ENCODE measurements at regions not wholly inside any gene's neighbourhood (a gene's known extent, or its start where the extent isn't known, plus 50 kb on each side); places are given as distances from the start of the nearest gene placed in this dataset.

- H2AK9ac ChIP-seq (replicated peaks; ENCODE audit: low read depth, low read length, poor library complexity) = no peak overlapping the region
- no peak overlapping the region for H2BK15ac ChIP-seq (ENCODE audit: low read depth, low read length)
- ATAC-seq (ENCODE audit: low read depth) = no peak
- 0 out of 2 replicates have a peak, but pooled peaks cover 2% of the 10 kb centered on the region for H3K9me3 ChIP-seq (ENCODE audit: control insufficient read depth, insufficient read depth, low read length)
- in situ Hi-C loops (cut with MboI; ENCODE audit: low sequenced_read_pairs) (no loop called here), intact Hi-C loops (cut with micrococcal nuclease) (no loop called here), dilution Hi-C loops (cut with HindIII; ENCODE audit: low sequenced_read_pairs, unreplicated experiment) (no loop called here)
- WGBS, 2 experiments (ENCODE audit: extremely low coverage in 2 of 2, insufficient read length in 1 of 2) = no CpG with 5 or more reads among the region's 3 CpGs
- H2AK5ac ChIP-seq (ENCODE audit: low read depth, low read length) = no peak overlapping the region
- H3K18ac ChIP-seq (ENCODE audit: low read depth, low read length) = no peak overlapping the region
- BruUV-seq (replicated peaks) = no TSS peak
- no peak overlapping the region for H3K56ac ChIP-seq (ENCODE audit: extremely low read depth, insufficient read depth, low read length)
- H2BK5ac ChIP-seq (ENCODE audit: low read depth, low read length, poor library complexity, severe bottlenecking) = no peak overlapping the region
- no peak overlapping the region for H2BK120ac ChIP-seq (ENCODE audit: low read depth, low read length)
- CTCF ChIA-PET = no interaction called here
- no peaks in the 10 kb centered on the region for H3K4me1 ChIP-seq (ENCODE audit: control insufficient read depth, insufficient read depth, low read length)
- H4K20me1 ChIP-seq (ENCODE audit: insufficient read depth, low read length) = no peaks in the 10 kb centered on the region
- no peak overlapping the region for H4K5ac ChIP-seq (ENCODE audit: low read depth, low read length)
- no peak for DNase-seq
- no peak overlapping the region for H4K91ac ChIP-seq (ENCODE audit: insufficient read depth, low read depth, low read length)
- H3K27me3 ChIP-seq (ENCODE audit: control insufficient read depth, insufficient read depth, low read length) = no peaks in the 10 kb centered on the region
- TF ChIP-seq RAD21 (IDR thresholded peaks at IDR 0.05; ENCODE audit: low read length) (no peak), USF2 (IDR thresholded peaks at IDR 0.05; ENCODE audit: low read depth, low read length) (no peak), CEBPB (IDR thresholded peaks at IDR 0.05; ENCODE audit: low read depth, low read length) (no peak), FOS (IDR thresholded peaks at IDR 0.05; ENCODE audit: low read depth, low read length) (no peak), POLR2A (IDR thresholded peaks at IDR 0.05; ENCODE audit: low read depth, low read length) (no peak), CHD1 (IDR thresholded peaks at IDR 0.05; ENCODE audit: low read depth, low read length) (no peak), BHLHE40 (IDR thresholded peaks at IDR 0.05; ENCODE audit: low read depth, low read length) (no peak), MXI1 (IDR thresholded peaks at IDR 0.05; ENCODE audit: borderline replicate concordance, low read depth, low read length) (no peak), RFX5 (IDR thresholded peaks at IDR 0.05; ENCODE audit: low read depth, low read length) (no peak), MAFK (IDR thresholded peaks at IDR 0.05; ENCODE audit: low read depth, low read length) (no peak), NFE2L2 (IDR thresholded peaks at IDR 0.05; ENCODE audit: low read depth, low read length) (no peak), MAZ (IDR thresholded peaks at IDR 0.05; ENCODE audit: borderline replicate concordance, low read depth, low read length) (no peak), CTCF (conservative IDR thresholded peaks at IDR 0.05; ENCODE audit: low read depth, low read length) (no peak), SMC3 (IDR thresholded peaks at IDR 0.05; ENCODE audit: low read depth, low read length) (no peak)
- H3K4ac ChIP-seq (ENCODE audit: low read depth, low read length) = no peak overlapping the region
- no peak overlapping the region for H4K8ac ChIP-seq (ENCODE audit: low read depth in 2 of 2, low read length in 2 of 2)
- no peaks in the 10 kb centered on the region for H3K79me1 ChIP-seq (ENCODE audit: low read depth in 1 of 2, low read length in 2 of 2)
- no peak overlapping the region for H2AFZ ChIP-seq (replicated peaks; ENCODE audit: low read length, poor library complexity)
- no peak overlapping the region for H3K14ac ChIP-seq (replicated peaks; ENCODE audit: low read depth, low read length)
- no peaks in the 10 kb centered on the region for H3K9me1 ChIP-seq (ENCODE audit: insufficient read depth, low read length)
- H3K27ac ChIP-seq (ENCODE audit: insufficient read depth, low read length) = no peak overlapping the region
- no peak overlapping the region for H3K4me3 ChIP-seq (ENCODE audit: insufficient read depth, low read depth, low read length)
- H3K23ac ChIP-seq (ENCODE audit: low read depth, low read length) = no peak overlapping the region
- no peak overlapping the region for H3K4me2 ChIP-seq (ENCODE audit: low read depth, low read length)
- H3K9ac ChIP-seq (ENCODE audit: low read depth, low read length) = no peak overlapping the region
- no peaks in the 10 kb centered on the region for H3K36me3 ChIP-seq (ENCODE audit: control insufficient read depth, insufficient read depth, low read length)
- POLR2A ChIA-PET (ENCODE audit: unreplicated experiment) = no interaction called here
- no peak overlapping the region for H2BK20ac ChIP-seq (ENCODE audit: low read depth, low read length)
Measured at GRCh38 chr4:161203865-161204264, 959.9 kb downstream of the FSTL5 start.

Measured in IMR-90 (cell line).